ENCODE measurements at regions not wholly inside any gene's neighbourhood (a gene's known extent, or its start where the extent isn't known, plus 50 kb on each side); places are given as distances from the start of the nearest gene placed in this dataset.

- TF ChIP-seq POLR2A (IDR thresholded peaks at IDR 0.05) (no peak), CTCF (IDR thresholded peaks at IDR 0.05) (no peak)
These were observed 621.1 kb upstream of the MEF2C start for GRCh38 chr5:89504051-89504450.
